ENCODE measurements at regions not wholly inside any gene's neighbourhood (a gene's known extent, or its start where the extent isn't known, plus 50 kb on each side); places are given as distances from the start of the nearest gene placed in this dataset.

DNA sequence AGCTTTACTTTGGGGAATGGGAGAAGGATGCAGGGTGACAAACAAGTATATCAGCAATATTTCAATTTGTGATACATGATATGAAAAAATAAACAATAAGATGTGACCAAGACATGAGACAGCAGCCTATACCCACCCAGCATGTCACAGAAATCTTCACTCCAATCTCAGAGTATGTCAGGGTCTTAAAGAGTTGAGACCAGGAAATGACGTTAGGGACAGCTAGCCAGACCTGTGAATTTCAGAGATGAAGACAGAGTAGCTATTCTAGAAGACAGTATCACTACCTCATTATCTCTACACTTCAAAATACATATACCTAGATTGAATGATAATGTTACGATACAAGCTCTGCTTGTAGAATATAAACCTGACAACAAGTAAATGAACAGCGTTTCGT, 282.8 kb downstream of the ZEB2 start:
- Mint-ChIP-seq H3K9me3 (peaks cover 11% of the 10 kb centered on the region), H3K27me3 (ENCODE audit: low read depth) (no peaks in the 10 kb centered on the region), H3K4me3 (ENCODE audit: low read depth) (no peak overlapping the region), H3K27ac (no peak overlapping the region), H3K4me1 (ENCODE audit: low read depth) (peaks cover 89% of the 10 kb centered on the region), H3K36me3 (ENCODE audit: low read depth) (peaks cover 29% of the 10 kb centered on the region)
- DNase-seq (ENCODE audit: low spot score), result no peak
- intact Hi-C loops (cut with micrococcal nuclease), result no loop called here

DNA sequence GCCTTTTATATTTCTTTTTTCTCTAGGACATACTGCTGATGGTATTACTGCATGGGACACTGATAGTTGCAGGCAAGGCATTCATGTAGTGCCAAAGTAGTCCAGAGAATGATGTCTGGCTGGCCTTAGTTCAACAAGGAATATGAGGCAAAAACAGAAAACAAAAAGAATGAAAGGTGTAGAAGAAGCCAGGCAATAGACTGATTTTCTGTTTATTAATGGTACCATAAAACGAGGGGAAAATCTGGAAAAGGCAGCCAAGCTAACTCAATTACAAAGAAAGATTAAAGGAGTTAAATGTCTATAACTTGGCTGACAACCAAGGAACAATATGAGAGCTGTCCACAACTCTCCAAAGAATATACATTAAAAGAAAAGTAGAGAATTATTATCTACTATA, 284.9 kb downstream of the ZEB2 start:
- peaks cover 11% of the 10 kb centered on the region for H3K9me3 Mint-ChIP-seq
- peaks cover 86% of the 10 kb centered on the region for H3K4me1 Mint-ChIP-seq (ENCODE audit: low read depth)
- intact Hi-C loops (cut with micrococcal nuclease), result loop anchor here (2.0 kb wide), 2 partner anchors 42 to 106 kb away; no protein-coding TSS in a partner anchor
- H3K36me3 Mint-ChIP-seq (ENCODE audit: low read depth), result peaks cover 22% of the 10 kb centered on the region
- no peak for DNase-seq (ENCODE audit: low spot score)
- H3K4me3 Mint-ChIP-seq (ENCODE audit: low read depth), result peak overlapping the region; percentile 4
- H3K27me3 Mint-ChIP-seq (ENCODE audit: low read depth), result no peaks in the 10 kb centered on the region
- peak overlapping the region; percentile 88 for H3K27ac Mint-ChIP-seq

- no peak for DNase-seq (ENCODE audit: low spot score)
- Mint-ChIP-seq H3K36me3 (ENCODE audit: low read depth) (peaks cover 18% of the 10 kb centered on the region), H3K4me1 (ENCODE audit: low read depth) (peaks cover 83% of the 10 kb centered on the region), H3K9me3 (peaks cover 11% of the 10 kb centered on the region), H3K27me3 (ENCODE audit: low read depth) (no peaks in the 10 kb centered on the region), H3K4me3 (ENCODE audit: low read depth) (peak overlapping the region; percentile 47), H3K27ac (peak overlapping the region; percentile 88)
- intact Hi-C loops (cut with micrococcal nuclease), result loop anchor here (1.0 to 5.0 kb wide), 10 partner anchors 18 to 338 kb away; no protein-coding TSS in a partner anchor
These were observed 285.4 kb downstream of the ZEB2 start for GRCh38 chr2:144234542-144234871.

- intact Hi-C loops (cut with micrococcal nuclease), result loop anchor here (1.0 to 5.0 kb wide), 11 partner anchors 18 to 338 kb away; no protein-coding TSS in a partner anchor
- Mint-ChIP-seq H3K27me3 (ENCODE audit: low read depth) (no peaks in the 10 kb centered on the region), H3K9me3 (peaks cover 11% of the 10 kb centered on the region)
These were observed 286.0 kb downstream of the ZEB2 start for GRCh38 chr2:144233733-144234541.

GRCh38 chr2:144233317-144233716, 286.6 kb downstream of the ZEB2 start:
- peak overlapping the region; percentile 47 for H3K4me3 Mint-ChIP-seq (ENCODE audit: low read depth)

More at GRCh38 chr2:144233733-144234541, 286.0 kb downstream of the ZEB2 start:
- H3K36me3 Mint-ChIP-seq (ENCODE audit: low read depth), result peaks cover 24% of the 10 kb centered on the region
- no peak for DNase-seq (ENCODE audit: low spot score)
- peak overlapping the region; percentile 47 for H3K4me3 Mint-ChIP-seq (ENCODE audit: low read depth)
- H3K27ac Mint-ChIP-seq, result peak overlapping the region; percentile 88
- H3K4me1 Mint-ChIP-seq (ENCODE audit: low read depth), result peaks cover 86% of the 10 kb centered on the region

DNA sequence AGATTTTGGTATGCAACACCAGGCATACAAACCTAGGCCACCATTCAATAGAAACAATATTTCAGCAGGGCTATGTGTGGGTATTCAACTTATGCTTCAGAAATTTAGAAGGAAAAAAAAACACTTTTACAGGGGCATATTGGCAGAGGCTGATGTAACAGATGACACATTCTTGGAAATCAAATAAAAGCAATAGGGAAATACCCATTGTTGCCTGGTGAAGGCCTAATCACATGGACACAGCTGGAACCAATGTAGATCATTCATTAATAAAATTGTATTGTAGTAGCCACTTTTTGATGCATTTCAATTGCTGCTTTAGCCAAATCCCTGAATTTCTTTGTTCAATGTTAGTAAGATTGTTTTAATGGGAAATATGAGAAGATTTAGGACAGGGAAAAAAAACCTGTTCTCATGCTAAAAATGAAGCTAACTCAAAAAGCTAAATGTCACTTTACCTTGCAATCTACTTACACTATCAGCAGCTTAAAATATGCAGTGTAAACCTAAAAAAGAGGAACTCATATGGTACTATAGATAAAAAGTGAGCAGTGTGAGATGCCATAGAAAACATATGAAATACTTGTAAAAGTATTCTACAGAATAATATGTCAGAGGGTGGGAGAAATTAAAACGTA, 289.4 kb downstream of the ZEB2 start:
- Mint-ChIP-seq H3K4me1 (ENCODE audit: low read depth) (peaks cover 65% of the 10 kb centered on the region), H3K27me3 (ENCODE audit: low read depth) (no peaks in the 10 kb centered on the region), H3K9me3 (no peaks in the 10 kb centered on the region), H3K36me3 (ENCODE audit: low read depth) (peaks cover 29% of the 10 kb centered on the region), H3K27ac (peak overlapping the region; percentile 31), H3K4me3 (ENCODE audit: low read depth) (no peak overlapping the region)
- DNase-seq (ENCODE audit: low spot score), result no peak
- intact Hi-C loops (cut with micrococcal nuclease), result loop anchor here (5.0 kb wide), 2 partner anchors 287 to 342 kb away; no protein-coding TSS in a partner anchor

More at GRCh38 chr2:144233317-144233716, 286.6 kb downstream of the ZEB2 start:
- no peaks in the 10 kb centered on the region for H3K27me3 Mint-ChIP-seq (ENCODE audit: low read depth)
- intact Hi-C loops (cut with micrococcal nuclease), result loop anchor here (2.0 to 5.0 kb wide), 3 partner anchors 181 to 339 kb away; no protein-coding TSS in a partner anchor
- H3K27ac Mint-ChIP-seq, result peak overlapping the region; percentile 88
- H3K36me3 Mint-ChIP-seq (ENCODE audit: low read depth), result peaks cover 21% of the 10 kb centered on the region
- peaks cover 5% of the 10 kb centered on the region for H3K9me3 Mint-ChIP-seq
- DNase-seq (ENCODE audit: low spot score), result no peak
- peaks cover 80% of the 10 kb centered on the region for H3K4me1 Mint-ChIP-seq (ENCODE audit: low read depth)

DNA sequence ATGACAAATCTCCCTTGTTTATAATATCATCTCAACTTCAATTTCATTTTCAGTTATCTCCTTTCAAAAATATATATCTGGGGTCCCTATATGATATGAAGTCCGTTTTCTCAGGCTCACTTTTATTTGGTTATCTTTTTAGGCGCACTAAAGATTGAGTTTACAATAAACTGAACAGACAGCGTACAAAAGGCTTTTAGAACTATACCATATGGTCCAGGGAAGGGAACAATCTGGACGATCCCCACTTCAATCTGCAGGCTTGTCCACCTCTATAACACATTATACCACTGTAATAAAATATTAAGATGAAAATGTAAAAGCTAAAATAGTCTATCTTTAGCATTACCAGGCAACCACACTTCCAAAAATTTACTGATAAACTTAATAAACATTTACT, 289.9 kb downstream of the ZEB2 start:
- H3K36me3 Mint-ChIP-seq (ENCODE audit: low read depth), result peaks cover 32% of the 10 kb centered on the region
- H3K27me3 Mint-ChIP-seq (ENCODE audit: low read depth), result no peaks in the 10 kb centered on the region
- peaks cover 63% of the 10 kb centered on the region for H3K4me1 Mint-ChIP-seq (ENCODE audit: low read depth)
- H3K9me3 Mint-ChIP-seq, result no peaks in the 10 kb centered on the region
- H3K4me3 Mint-ChIP-seq (ENCODE audit: low read depth), result no peak overlapping the region
- DNase-seq (ENCODE audit: low spot score), result no peak
- intact Hi-C loops (cut with micrococcal nuclease), result loop anchor here (5.0 kb wide), 2 partner anchors 287 to 342 kb away; no protein-coding TSS in a partner anchor
- H3K27ac Mint-ChIP-seq, result peak overlapping the region; percentile 18

DNA sequence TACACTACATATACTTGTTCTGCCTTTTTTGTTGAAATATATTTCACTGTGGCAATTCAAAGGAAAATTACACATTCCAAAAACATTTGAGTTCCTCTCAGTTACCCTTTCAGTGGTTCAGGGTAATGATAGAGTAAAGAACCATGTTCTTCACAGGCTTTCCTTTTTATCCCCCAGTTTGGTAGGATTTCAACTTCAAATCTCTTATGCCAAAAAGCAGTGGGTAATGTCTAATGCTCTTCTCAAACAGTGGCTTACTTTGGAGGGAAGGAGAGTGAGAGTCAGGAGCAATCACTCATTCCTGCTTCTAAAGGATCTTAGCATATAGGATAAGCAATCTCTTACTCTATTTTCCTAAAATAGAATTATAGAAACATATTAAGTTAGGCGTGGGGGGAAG, 290.6 kb downstream of the ZEB2 start:
- no peak for DNase-seq (ENCODE audit: low spot score)
- Mint-ChIP-seq H3K27me3 (ENCODE audit: low read depth) (no peaks in the 10 kb centered on the region), H3K9me3 (no peaks in the 10 kb centered on the region), H3K36me3 (ENCODE audit: low read depth) (peaks cover 33% of the 10 kb centered on the region), H3K27ac (no peak overlapping the region), H3K4me1 (ENCODE audit: low read depth) (peaks cover 56% of the 10 kb centered on the region), H3K4me3 (ENCODE audit: low read depth) (no peak overlapping the region)
- intact Hi-C loops (cut with micrococcal nuclease), result no loop called here

GRCh38 chr2:144227427-144228105, 292.4 kb downstream of the ZEB2 start:
- Mint-ChIP-seq H3K4me3 (ENCODE audit: low read depth) (no peak overlapping the region), H3K27ac (no peak overlapping the region)

DNA sequence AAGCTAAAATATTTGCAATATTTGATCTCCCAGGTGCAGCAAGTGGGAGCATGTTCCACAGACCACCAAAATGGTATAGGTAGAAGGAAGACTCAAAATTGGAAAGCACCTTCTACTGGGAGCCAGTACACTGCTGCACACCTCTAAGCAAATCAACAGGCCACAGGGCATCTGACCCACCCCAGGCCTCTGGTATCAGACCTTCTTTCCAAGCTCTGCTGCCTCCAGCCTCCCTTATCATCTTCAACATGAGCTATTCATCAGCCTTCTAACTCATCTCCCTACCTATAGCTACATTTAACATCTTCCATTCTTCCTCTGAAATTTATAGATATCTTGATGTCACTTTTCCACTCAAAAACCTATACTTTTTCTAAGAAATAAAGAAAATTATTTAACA, 294.8 kb downstream of the ZEB2 start:
- no peak overlapping the region for H3K27ac Mint-ChIP-seq
- H3K27me3 Mint-ChIP-seq (ENCODE audit: low read depth), result no peaks in the 10 kb centered on the region
- no peak for DNase-seq (ENCODE audit: low spot score)
- peaks cover 42% of the 10 kb centered on the region for H3K36me3 Mint-ChIP-seq (ENCODE audit: low read depth)
- intact Hi-C loops (cut with micrococcal nuclease), result no loop called here
- H3K9me3 Mint-ChIP-seq, result no peaks in the 10 kb centered on the region
- H3K4me1 Mint-ChIP-seq (ENCODE audit: low read depth), result peaks cover 25% of the 10 kb centered on the region
- H3K4me3 Mint-ChIP-seq (ENCODE audit: low read depth), result no peak overlapping the region

More at GRCh38 chr2:144227427-144228105, 292.4 kb downstream of the ZEB2 start:
- DNase-seq (ENCODE audit: low spot score), result no peak
- peaks cover 42% of the 10 kb centered on the region for H3K4me1 Mint-ChIP-seq (ENCODE audit: low read depth)
- H3K36me3 Mint-ChIP-seq (ENCODE audit: low read depth), result peaks cover 41% of the 10 kb centered on the region
- H3K27me3 Mint-ChIP-seq (ENCODE audit: low read depth), result no peaks in the 10 kb centered on the region
- intact Hi-C loops (cut with micrococcal nuclease), result no loop called here
- H3K9me3 Mint-ChIP-seq, result no peaks in the 10 kb centered on the region

- DNase-seq (ENCODE audit: low spot score), result no peak
- Mint-ChIP-seq H3K9me3 (no peaks in the 10 kb centered on the region), H3K4me3 (ENCODE audit: low read depth) (no peak overlapping the region), H3K27ac (no peak overlapping the region), H3K27me3 (ENCODE audit: low read depth) (no peaks in the 10 kb centered on the region), H3K36me3 (ENCODE audit: low read depth) (peaks cover 40% of the 10 kb centered on the region), H3K4me1 (ENCODE audit: low read depth) (peaks cover 23% of the 10 kb centered on the region)
- intact Hi-C loops (cut with micrococcal nuclease), result no loop called here
These were observed 295.4 kb downstream of the ZEB2 start for GRCh38 chr2:144224472-144224871.

DNA sequence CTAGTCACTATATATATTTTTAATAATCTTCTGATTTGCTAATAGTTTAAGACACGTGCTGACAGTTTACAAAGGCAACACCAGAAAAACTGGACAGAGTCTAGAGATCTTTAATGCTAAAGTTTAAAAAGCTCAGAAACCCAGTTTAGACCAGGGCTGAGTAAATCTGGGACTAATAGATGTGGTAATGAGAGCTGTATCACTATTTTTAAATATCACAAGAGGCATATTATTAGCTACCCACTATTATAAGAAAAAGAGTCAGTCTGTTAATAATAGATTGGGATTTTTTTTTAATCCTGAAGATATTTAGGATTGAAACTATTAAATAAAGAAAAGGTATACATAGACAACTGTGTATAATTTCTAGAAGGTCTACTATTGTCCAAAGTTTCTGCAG, 299.9 kb downstream of the ZEB2 start:
- Mint-ChIP-seq H3K27me3 (ENCODE audit: low read depth) (no peaks in the 10 kb centered on the region), H3K36me3 (ENCODE audit: low read depth) (peaks cover 18% of the 10 kb centered on the region), H3K9me3 (no peaks in the 10 kb centered on the region), H3K4me1 (ENCODE audit: low read depth) (peaks cover 26% of the 10 kb centered on the region), H3K4me3 (ENCODE audit: low read depth) (no peak overlapping the region), H3K27ac (no peak overlapping the region)
- DNase-seq (ENCODE audit: low spot score), result no peak
- intact Hi-C loops (cut with micrococcal nuclease), result no loop called here
